IgD-negative memory B cell (primary cell): ENCODE measurements at regions not wholly inside any gene's neighbourhood (a gene's known extent, or its start where the extent isn't known, plus 50 kb on each side); places are given as distances from the start of the nearest gene placed in this dataset.

Experiments used
- H3K27ac Mint-ChIP-seq, 3 donors: one replicate each; pipeline ENCODE4 v1.8.0; 2020 to 2022; ENCODE audit warnings: mild to moderate bottlenecking in 3 of 3, mixed read lengths in 3 of 3, moderate library complexity in 1 of 3
- H3K27me3 Mint-ChIP-seq: one replicate; pipeline ENCODE4 v1.8.0; 2021; ENCODE audit warnings: mixed read lengths
- H3K36me3 Mint-ChIP-seq: one replicate; pipeline ENCODE4 v1.8.0; 2020; ENCODE audit warnings: mild to moderate bottlenecking, mixed read lengths
- H3K4me1 Mint-ChIP-seq, 3 donors: one replicate each; pipeline ENCODE4 v1.8.0; 2020 to 2022; ENCODE audit warnings: mixed read lengths in 3 of 3, mild to moderate bottlenecking in 1 of 3
- H3K4me3 Mint-ChIP-seq, 4 donors: one replicate each; pipeline ENCODE4 v1.8.0; 2020 to 2022; ENCODE audit warnings: mild to moderate bottlenecking in 4 of 4, mixed read lengths in 4 of 4, moderate library complexity in 3 of 4
- H3K9me3 Mint-ChIP-seq, 3 donors: one replicate each; pipeline ENCODE4 v1.8.0; 2020 to 2021; ENCODE audit warnings: mixed read lengths in 3 of 3, mild to moderate bottlenecking in 1 of 3

DNA sequence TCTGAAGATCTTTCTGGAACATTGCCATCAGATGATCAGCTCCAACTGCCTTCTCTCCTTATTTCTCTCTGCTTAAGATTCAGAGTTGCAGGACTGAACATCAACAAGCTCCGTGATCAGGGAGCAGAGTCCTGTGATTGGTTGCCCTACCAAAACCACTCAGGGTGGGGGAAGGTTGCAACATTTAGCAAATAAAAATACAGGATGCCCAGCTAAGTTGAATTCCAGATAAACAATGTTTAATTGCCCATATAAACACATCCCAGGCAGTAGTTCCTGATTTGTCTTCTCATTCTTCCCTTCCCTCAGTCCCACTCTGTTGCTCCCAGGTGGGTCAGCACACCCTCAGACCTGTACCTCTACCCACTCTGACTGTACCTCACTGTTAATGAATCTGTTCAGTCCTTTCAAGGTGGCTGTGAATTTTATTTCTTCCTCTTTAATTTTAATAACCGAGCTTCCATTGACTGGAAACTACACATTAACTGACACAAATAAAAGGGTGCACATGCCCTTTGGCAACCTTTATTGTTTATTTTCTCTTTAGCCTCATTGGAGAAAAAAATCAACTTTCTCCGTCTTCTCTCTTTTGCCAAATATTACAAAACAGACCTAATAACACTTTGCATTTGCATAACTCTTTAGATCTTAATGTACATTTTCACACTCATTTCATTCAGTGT lies 167.1 kb upstream of the PKDCC start:
- peaks cover 15% of the 10 kb centered on the region for H3K27me3 Mint-ChIP-seq
- H3K4me1 Mint-ChIP-seq, result no peaks in the 10 kb centered on the region
- peaks cover 4% of the 10 kb centered on the region for H3K36me3 Mint-ChIP-seq
- H3K27ac Mint-ChIP-seq, result no peak overlapping the region
- H3K4me3 Mint-ChIP-seq, result no peak overlapping the region
- peaks cover 0 to 1% (median 0%) of the 10 kb centered on the region in 3 donors for H3K9me3 Mint-ChIP-seq

DNA sequence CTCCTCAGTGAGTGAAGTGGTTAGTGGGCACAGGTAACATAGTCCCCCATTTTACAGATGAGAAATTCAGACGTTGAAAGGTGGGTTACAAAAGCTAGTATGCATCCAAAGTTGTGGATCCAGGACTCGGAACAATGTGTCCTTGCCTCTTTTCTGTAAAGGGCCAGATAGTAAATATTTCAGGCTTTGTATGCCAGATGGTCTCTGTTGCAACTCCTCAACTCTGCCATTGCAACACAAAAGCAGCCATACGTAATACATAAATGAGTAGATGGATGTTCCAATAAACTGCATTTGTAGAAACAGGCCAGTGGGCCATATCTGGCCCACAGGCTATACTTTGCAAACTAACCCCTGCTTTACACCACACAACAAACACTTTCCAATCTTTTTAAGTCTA lies 166.6 kb upstream of the PKDCC start:
- no peak overlapping the region for H3K27ac Mint-ChIP-seq
- H3K4me1 Mint-ChIP-seq, result no peaks in the 10 kb centered on the region
- H3K27me3 Mint-ChIP-seq, result peaks cover 15% of the 10 kb centered on the region
- peaks cover 0 to 1% (median 0%) of the 10 kb centered on the region in 3 donors for H3K9me3 Mint-ChIP-seq
- peaks cover 4% of the 10 kb centered on the region for H3K36me3 Mint-ChIP-seq
- H3K4me3 Mint-ChIP-seq, result no peak overlapping the region

GRCh38 chr2:41884718-41885117 lies 163.1 kb upstream of the PKDCC start:
- H3K4me1 Mint-ChIP-seq, result no peaks in the 10 kb centered on the region
- no peak overlapping the region for H3K27ac Mint-ChIP-seq
- H3K27me3 Mint-ChIP-seq, result peaks cover 17% of the 10 kb centered on the region
- H3K9me3 Mint-ChIP-seq, result peaks cover 0 to 1% (median 0%) of the 10 kb centered on the region in 3 donors
- peaks cover 4% of the 10 kb centered on the region for H3K36me3 Mint-ChIP-seq
- H3K4me3 Mint-ChIP-seq, result no peak overlapping the region

- H3K9me3 Mint-ChIP-seq, result no peaks in the 10 kb centered on the region
- H3K27me3 Mint-ChIP-seq, result peaks cover 12% of the 10 kb centered on the region
- peaks cover 4% of the 10 kb centered on the region for H3K36me3 Mint-ChIP-seq
- H3K27ac Mint-ChIP-seq, result no peak overlapping the region
- H3K4me3 Mint-ChIP-seq, result no peak overlapping the region
- no peaks in the 10 kb centered on the region for H3K4me1 Mint-ChIP-seq
These were observed 161.6 kb upstream of the PKDCC start for GRCh38 chr2:41886145-41886664.

- H3K27ac Mint-ChIP-seq, result no peak overlapping the region
These were observed 161.1 kb upstream of the PKDCC start for GRCh38 chr2:41886757-41887156.

DNA sequence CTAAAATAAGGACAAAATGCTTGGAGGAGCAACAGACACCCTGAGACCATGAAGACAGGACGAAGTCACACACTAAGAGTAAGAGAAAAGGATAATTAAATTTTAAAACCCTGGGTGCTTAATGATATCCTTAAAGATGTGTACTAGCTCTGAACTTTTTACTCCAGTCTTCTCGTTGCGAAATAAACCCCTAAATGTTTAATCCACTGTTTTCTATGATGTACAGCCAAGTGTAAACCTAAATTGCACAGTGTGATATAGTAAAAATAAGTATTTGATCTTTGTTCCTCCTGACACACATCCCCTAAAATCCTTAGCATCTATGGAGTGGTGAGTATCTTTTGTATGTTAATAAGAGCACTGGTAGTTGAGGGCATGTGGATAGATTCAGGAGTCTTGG lies 157.5 kb upstream of the PKDCC start:
- no peak overlapping the region for H3K27ac Mint-ChIP-seq

More at GRCh38 chr2:41886757-41887156, 161.1 kb upstream of the PKDCC start:
- Mint-ChIP-seq H3K36me3 (peaks cover 4% of the 10 kb centered on the region), H3K4me1 (no peaks in the 10 kb centered on the region), H3K4me3 (no peak overlapping the region), H3K9me3 (no peaks in the 10 kb centered on the region), H3K27me3 (peaks cover 13% of the 10 kb centered on the region)

GRCh38 chr2:41892476-41892875 lies 155.3 kb upstream of the PKDCC start:
- Mint-ChIP-seq H3K9me3 (no peaks in the 10 kb centered on the region), H3K4me1 (no peaks in the 10 kb centered on the region), H3K27ac (no peak overlapping the region), H3K27me3 (peaks cover 11% of the 10 kb centered on the region), H3K4me3 (no peak overlapping the region), H3K36me3 (no peaks in the 10 kb centered on the region)

More for the DNA sequence above, 157.5 kb upstream of the PKDCC start:
- Mint-ChIP-seq H3K27me3 (peaks cover 8% of the 10 kb centered on the region), H3K36me3 (peaks cover 1% of the 10 kb centered on the region), H3K9me3 (no peaks in the 10 kb centered on the region), H3K4me3 (no peak overlapping the region), H3K4me1 (no peaks in the 10 kb centered on the region)

- Mint-ChIP-seq H3K27me3 (peaks cover 6% of the 10 kb centered on the region), H3K4me1 (no peaks in the 10 kb centered on the region), H3K27ac (no peak overlapping the region), H3K9me3 (no peaks in the 10 kb centered on the region), H3K4me3 (no peak overlapping the region), H3K36me3 (no peaks in the 10 kb centered on the region)
These were observed 153.1 kb upstream of the PKDCC start for GRCh38 chr2:41894563-41895333.

GRCh38 chr2:41895334-41895664 lies 152.5 kb upstream of the PKDCC start:
- no peaks in the 10 kb centered on the region for H3K9me3 Mint-ChIP-seq
- no peaks in the 10 kb centered on the region for H3K36me3 Mint-ChIP-seq
- no peak overlapping the region for H3K4me3 Mint-ChIP-seq
- peaks cover 6% of the 10 kb centered on the region for H3K27me3 Mint-ChIP-seq
- no peak overlapping the region for H3K27ac Mint-ChIP-seq
- no peaks in the 10 kb centered on the region for H3K4me1 Mint-ChIP-seq

GRCh38 chr2:41896186-41896846 lies 151.5 kb upstream of the PKDCC start:
- Mint-ChIP-seq H3K4me3 (no peak overlapping the region), H3K9me3 (no peaks in the 10 kb centered on the region), H3K27me3 (peaks cover 6% of the 10 kb centered on the region), H3K27ac (no peak overlapping the region), H3K36me3 (no peaks in the 10 kb centered on the region), H3K4me1 (no peaks in the 10 kb centered on the region)

DNA sequence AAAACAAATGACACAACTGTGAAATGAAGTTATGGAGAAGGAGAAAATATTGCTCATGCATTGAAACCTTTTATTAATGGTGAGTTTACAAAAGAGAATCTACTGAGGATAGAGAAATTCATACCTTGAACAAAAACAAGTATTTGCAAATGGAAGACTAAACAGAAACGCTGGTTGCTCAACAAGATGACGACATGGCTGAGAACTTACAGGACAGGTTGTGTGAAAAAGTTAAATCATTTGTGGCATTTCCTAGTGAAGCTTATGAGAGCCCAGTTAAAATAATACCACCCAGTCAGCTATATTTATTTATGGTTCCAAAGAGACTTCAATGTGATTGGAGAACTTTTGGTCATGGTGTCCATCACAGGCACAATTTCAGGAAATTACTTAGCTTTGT lies 148.6 kb upstream of the PKDCC start:
- Mint-ChIP-seq H3K27me3 (peaks cover 12% of the 10 kb centered on the region), H3K27ac (no peak overlapping the region), H3K9me3 (no peaks in the 10 kb centered on the region), H3K4me1 (no peaks in the 10 kb centered on the region), H3K4me3 (no peak overlapping the region), H3K36me3 (no peaks in the 10 kb centered on the region)

DNA sequence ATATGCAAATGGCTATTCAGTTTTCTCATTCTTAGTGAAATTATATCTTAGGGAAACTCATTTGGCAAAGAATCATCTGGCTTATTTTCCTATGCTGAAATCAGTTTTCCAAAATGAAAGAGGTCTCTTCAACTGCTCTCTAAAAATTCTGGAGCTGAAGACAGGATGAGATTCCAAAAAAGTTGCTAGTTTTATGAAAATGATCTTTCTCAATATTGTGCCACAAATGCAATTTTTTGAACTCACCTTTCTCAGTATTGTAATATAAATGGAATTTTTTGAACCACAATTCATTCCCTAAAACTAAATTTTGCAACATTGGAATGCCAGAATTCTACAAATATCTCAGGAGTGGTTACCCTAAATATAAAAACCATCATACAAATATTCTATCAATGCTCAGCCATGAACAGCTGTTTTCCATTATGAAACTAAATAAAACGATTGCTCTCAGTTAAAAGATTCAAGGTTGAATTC lies 147.7 kb upstream of the PKDCC start:
- Mint-ChIP-seq H3K4me3 (no peak overlapping the region), H3K9me3 (no peaks in the 10 kb centered on the region), H3K4me1 (no peaks in the 10 kb centered on the region), H3K27ac (no peak overlapping the region), H3K36me3 (no peaks in the 10 kb centered on the region), H3K27me3 (peaks cover 16% of the 10 kb centered on the region)

DNA sequence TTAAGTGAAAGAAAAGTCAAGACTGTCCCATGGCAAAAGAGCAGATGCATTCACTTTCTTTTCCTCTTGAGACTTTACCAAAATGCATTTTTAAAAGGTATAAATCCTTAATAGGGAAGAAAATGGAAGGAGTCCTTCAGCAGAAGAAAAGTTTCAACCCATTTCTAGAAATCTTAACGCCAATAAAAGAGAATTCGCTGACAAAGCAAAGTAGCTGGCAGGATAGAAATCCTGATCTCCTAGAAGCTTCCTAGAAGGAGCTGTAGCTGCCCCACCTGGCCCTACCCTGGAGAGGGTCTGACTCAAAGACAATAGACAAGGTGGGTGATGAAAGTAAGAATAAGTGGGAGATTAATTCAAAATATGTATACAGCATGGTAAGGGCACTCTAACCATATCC lies 144.9 kb upstream of the PKDCC start:
- peaks cover 21% of the 10 kb centered on the region for H3K27me3 Mint-ChIP-seq
- H3K9me3 Mint-ChIP-seq, result no peaks in the 10 kb centered on the region
- H3K36me3 Mint-ChIP-seq, result no peaks in the 10 kb centered on the region
- H3K4me1 Mint-ChIP-seq, result no peaks in the 10 kb centered on the region
- no peak overlapping the region for H3K27ac Mint-ChIP-seq
- no peak overlapping the region for H3K4me3 Mint-ChIP-seq

GRCh38 chr2:41903474-41904135 lies 144.2 kb upstream of the PKDCC start:
- peaks cover 23% of the 10 kb centered on the region for H3K27me3 Mint-ChIP-seq
- no peaks in the 10 kb centered on the region for H3K4me1 Mint-ChIP-seq
- H3K36me3 Mint-ChIP-seq, result no peaks in the 10 kb centered on the region
- no peaks in the 10 kb centered on the region for H3K9me3 Mint-ChIP-seq
- H3K4me3 Mint-ChIP-seq, result no peak overlapping the region
- no peak overlapping the region for H3K27ac Mint-ChIP-seq

DNA sequence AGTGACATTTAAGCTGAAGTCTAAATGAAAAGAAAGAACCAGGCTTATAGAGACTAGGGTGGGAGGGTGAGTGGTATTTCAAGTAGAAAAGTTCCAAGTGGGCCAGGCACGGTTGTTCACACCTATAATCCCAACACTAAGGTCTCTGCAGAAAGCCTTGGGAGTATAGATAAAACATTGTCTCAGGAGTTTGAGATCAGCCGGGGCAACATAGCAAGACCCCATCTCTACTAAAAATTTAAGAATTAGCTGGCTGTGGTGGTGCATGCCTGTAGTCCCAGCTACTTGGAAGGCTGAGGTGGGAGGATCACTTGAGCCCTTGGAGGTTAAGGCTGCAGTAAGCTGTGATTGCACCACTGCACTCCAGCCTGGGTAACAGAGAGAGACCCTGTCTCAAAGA lies 143.4 kb upstream of the PKDCC start:
- Mint-ChIP-seq H3K36me3 (no peaks in the 10 kb centered on the region), H3K4me3 (no peak overlapping the region), H3K9me3 (no peaks in the 10 kb centered on the region), H3K4me1 (no peaks in the 10 kb centered on the region), H3K27me3 (peaks cover 25% of the 10 kb centered on the region), H3K27ac (no peak overlapping the region)
